DMS 273 (cell line): ENCODE measurements at regions not wholly inside any gene's neighbourhood (a gene's known extent, or its start where the extent isn't known, plus 50 kb on each side); places are given as distances from the start of the nearest gene placed in this dataset.
A peak's percentile ranks its signal among the peaks of the same experiment; 100 is the strongest.
"Not testable (repeated sequence)": the region's sequence is repeated elsewhere in the genome, so short reads cannot be mapped to it uniquely, and the experiment has no call there.

Experiments used
- DNase-seq: peaks from one replicate; lab custom pipeline; 2025; ENCODE audit not compliant: unreplicated experiment; lab: John Stamatoyannopoulos, UW

DNA sequence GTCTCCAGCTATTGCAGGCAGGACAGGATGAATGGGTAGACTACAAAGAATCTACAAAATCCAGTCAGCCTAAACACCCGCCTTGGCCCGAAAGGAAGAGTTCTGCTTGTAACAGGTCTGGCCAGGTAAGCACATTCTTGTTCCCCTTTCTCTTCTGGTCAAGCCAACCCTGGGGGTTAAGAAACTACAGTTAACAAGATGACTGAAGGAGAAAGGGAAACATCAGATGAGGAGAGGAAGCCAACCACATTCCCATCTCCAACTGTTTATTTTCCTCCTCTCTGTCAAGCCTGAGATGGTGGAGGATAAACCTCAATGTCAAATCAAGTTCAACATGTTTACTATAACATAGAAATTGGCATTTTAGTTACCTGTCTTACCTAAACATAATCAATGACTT is 198.9 kb downstream of the IPMK start:
- DNase-seq, result no peak

GRCh38 chr10:58066979-58067378 is 200.7 kb downstream of the IPMK start:
- DNase-seq, result no peak

DNA sequence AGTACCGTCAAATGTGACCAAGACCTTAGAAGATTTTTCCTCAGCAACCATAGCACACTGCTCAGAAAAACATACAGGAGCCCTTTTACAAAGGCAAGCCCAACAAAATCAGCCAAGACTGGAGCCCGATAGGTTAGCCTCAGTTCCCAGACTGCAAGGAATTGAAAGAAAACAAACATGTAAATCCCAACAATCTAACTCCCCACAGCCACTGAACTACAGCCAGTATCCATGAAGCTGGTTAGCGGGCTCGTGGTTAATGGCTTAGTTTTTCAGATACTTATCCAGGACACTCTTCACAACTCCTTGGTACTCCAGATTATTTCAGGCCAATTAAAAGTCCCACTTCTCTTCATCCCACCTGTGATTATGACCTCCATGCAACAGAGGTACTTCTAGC is 201.6 kb downstream of the IPMK start:
- no peak for DNase-seq

DNA sequence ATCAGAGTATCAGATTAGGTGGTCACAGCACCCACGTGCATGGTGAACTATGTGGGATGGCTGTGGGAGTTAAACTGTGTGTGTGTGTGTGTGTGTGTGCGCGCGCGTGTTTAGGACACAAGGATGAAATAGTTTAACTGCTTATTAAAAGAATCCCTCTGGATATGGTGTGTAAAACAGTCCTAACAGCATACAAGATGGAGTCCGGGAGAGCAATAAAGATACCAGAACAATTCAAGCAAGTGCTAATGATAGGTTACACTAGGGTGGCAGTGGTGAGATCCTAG is 202.2 kb downstream of the IPMK start:
- no peak for DNase-seq

GRCh38 chr10:58064714-58065528 is 202.8 kb downstream of the IPMK start:
- DNase-seq, result peak; percentile 44

DNA sequence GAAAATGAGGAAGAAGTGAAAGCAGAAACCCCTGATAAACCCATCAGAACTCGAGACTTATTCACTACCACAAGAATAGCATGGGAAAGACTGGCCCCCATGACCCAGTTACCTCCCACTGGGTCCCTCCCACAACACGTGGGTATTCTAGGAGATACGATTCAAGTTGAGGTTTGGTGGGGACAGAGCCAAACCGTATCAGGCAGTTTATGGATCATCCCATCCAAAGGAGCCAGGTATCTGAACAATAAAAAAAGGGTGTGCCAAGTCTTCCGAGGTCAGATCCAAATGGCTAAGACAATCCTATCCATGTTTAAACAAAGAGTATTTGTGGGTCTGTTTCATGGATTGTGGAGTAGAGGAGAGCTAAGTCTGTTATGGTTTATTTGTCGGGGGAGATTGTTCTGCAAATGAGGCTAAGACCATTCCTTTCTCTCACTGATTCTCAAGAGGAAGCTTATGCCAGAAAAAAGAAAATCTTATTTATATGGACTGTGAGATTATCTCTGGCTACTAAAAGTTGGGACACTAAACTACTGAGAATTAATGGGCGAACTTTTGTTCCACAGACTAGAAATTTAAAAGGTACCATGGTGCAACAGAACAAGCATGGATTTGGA is 203.7 kb downstream of the IPMK start:
- no peak for DNase-seq

GRCh38 chr10:58058683-58059082 is 209.0 kb downstream of the IPMK start:
- DNase-seq, result not testable (repeated sequence)

GRCh38 chr10:58054881-58055280 is 212.8 kb downstream of the IPMK start:
- DNase-seq, result no peak

- no peak for DNase-seq
These were observed 214.9 kb downstream of the IPMK start for GRCh38 chr10:58052772-58053171.

DNA sequence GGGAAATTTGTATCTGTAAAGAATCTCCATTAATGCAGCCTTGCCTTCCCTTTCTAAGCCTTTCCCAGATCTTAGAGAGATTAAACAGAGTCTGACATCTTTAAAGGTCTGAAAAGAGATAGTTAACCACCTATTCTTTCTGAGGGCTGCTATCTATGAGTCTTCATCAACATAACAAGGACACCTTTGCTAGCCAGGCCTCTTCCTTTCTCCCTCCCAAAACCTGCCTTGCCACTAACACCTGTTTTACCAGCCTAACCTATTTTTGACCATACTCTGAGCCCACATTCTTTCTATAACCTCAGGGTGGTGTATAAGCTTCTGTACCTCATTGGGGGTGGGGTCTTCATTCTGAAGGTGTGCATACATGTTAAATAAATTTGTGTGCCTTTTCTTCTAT is 217.1 kb downstream of the IPMK start:
- no peak for DNase-seq

- no peak for DNase-seq
These were observed 218.8 kb downstream of the IPMK start for GRCh38 chr10:58048936-58049335.

DNA sequence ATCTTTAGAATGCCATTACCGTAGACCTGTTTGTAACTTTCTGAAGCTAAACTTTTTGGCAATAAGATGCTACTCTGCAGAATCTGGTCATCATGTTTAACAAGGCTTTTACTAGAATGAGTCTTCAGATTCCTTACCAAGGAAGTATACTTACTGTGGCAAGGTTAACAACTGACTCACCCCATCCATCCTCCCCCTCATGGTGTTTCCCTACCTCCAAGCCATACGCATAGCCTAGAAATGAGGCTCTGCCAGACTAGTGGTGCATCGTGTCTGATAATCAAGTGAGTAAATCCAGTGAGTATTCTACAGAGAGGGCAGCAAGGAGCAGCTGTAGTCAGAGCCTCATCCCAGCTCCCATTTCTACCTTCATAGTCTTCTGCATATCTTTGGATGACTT is 223.6 kb downstream of the IPMK start:
- DNase-seq, result no peak

DNA sequence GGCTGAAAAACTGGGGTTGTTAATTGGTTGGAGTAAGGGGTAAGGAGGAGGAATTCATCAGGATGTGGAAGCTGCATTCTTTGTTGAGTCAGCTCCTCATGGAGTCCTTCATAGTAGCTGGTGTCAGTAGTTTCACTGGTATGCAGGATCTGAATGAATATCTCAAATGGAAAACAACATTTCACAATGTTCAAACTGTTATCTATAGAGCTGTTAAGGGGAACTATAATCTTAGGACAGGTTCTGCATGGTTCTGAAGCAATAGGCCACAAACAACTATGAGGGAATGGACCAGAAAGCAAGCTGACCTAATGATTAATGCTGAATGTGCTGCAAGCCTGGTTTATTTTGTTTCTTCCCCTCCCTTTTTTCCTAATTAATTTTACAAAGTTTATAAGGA is 225.8 kb downstream of the IPMK start:
- DNase-seq, result no peak

- DNase-seq, result no peak
These were observed 237.5 kb downstream of the IPMK start for GRCh38 chr10:58030208-58030607.

GRCh38 chr10:58028597-58029366 is 238.9 kb downstream of the IPMK start:
- no peak for DNase-seq

DNA sequence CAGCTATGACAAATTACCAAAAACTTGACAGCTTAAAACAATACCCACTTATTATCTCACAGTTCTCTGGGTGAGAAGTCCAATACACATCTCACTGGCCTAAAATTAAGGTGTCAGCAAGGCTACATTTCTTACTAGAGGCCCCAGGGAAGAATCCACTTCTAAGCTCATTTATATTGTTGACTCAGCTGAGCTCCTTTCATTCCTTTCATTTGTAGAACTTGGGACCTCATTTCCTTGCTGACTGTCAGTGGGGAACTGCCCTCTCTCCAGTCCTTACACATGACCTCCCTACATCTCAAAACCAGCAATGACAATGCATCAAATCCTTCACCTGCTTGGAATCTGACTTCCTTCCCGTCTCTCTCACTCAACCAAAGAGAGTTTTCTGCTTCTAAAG is 240.3 kb downstream of the IPMK start:
- DNase-seq, result no peak

- DNase-seq, result no peak
These were observed 241.7 kb downstream of the IPMK start for GRCh38 chr10:58026036-58026435.

DNA sequence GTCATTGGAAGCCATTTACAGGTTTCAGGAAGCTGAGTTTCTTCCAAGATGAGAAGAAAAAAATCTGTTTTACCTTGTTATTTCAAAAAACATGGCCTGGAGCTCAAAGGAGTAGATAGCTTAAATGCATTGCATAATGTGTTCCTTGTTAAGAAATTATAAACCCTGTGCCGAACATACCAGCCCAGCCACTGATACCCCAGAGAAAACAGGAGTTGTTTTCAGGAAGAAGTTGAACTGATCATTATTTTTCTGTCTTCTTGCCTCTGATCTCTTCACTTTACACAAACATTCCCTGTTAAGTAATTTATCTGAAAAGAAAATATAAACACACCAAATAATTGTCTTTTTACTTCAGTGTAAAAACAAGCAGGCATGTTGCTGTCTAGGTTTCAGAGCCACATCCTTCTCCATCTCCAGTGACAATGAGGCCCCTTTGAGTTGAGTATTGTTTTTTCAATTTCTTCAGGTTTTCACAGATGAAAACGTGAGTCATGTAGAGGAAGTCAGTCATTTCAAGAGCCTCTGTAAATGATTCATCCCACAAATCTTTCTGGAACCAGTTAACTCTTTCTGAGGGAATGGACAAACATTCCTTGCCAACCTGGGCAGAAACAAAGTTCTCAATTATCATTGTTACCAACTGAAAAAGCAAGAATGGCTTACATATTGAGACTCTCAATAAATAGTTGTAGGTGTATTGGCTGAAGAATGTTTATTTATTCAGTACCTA is 244.2 kb downstream of the IPMK start:
- DNase-seq, result no peak

- DNase-seq, result no peak
These were observed 247.7 kb downstream of the IPMK start for GRCh38 chr10:58019863-58020537.

GRCh38 chr10:58017719-58018367 is 249.9 kb downstream of the IPMK start:
- no peak for DNase-seq
